ENCODE measurements at regions not wholly inside any gene's neighbourhood (a gene's known extent, or its start where the extent isn't known, plus 50 kb on each side); places are given as distances from the start of the nearest gene placed in this dataset.
"Not testable (repeated sequence)": the region's sequence is repeated elsewhere in the genome, so short reads cannot be mapped to it uniquely, and the experiment has no call there.

- no peak for DNase-seq
Measured at GRCh38 chr1:234782791-234783190, 172.8 kb upstream of the IRF2BP2 start.

- DNase-seq, result no peak
Measured at GRCh38 chr1:234782105-234782751, 172.2 kb upstream of the IRF2BP2 start.

- DNase-seq, result no peak
Measured at GRCh38 chr1:234781241-234782065, 171.5 kb upstream of the IRF2BP2 start.

GRCh38 chr1:234780531-234781162 lies 170.7 kb upstream of the IRF2BP2 start:
- DNase-seq, result no peak

- no peak for DNase-seq
Measured at GRCh38 chr1:234780112-234780511, 170.1 kb upstream of the IRF2BP2 start.

- DNase-seq, result not testable (repeated sequence)
Measured at GRCh38 chr1:234779600-234779999, 169.6 kb upstream of the IRF2BP2 start.

- DNase-seq, result no peak
Measured at GRCh38 chr1:234779160-234779538, 169.2 kb upstream of the IRF2BP2 start.

GRCh38 chr1:234778221-234779159 lies 168.5 kb upstream of the IRF2BP2 start:
- DNase-seq, result no peak

GRCh38 chr1:234777856-234778220 lies 167.9 kb upstream of the IRF2BP2 start:
- DNase-seq, result no peak

GRCh38 chr1:234776876-234777855 lies 167.2 kb upstream of the IRF2BP2 start:
- DNase-seq, result no peak

GRCh38 chr1:234776256-234776875 lies 166.4 kb upstream of the IRF2BP2 start:
- no peak for DNase-seq

GRCh38 chr1:234775477-234776246 lies 165.7 kb upstream of the IRF2BP2 start:
- no peak for DNase-seq

- DNase-seq, result no peak
Measured at GRCh38 chr1:234774971-234775370, 165.0 kb upstream of the IRF2BP2 start.

- DNase-seq, result no peak
Measured at GRCh38 chr1:234773936-234774677, 164.1 kb upstream of the IRF2BP2 start.

GRCh38 chr1:234772345-234773147 lies 162.6 kb upstream of the IRF2BP2 start:
- peak; percentile 81 for DNase-seq

- no peak for DNase-seq
Measured at GRCh38 chr1:234771642-234772344, 161.8 kb upstream of the IRF2BP2 start.

GRCh38 chr1:234770924-234771540 lies 161.1 kb upstream of the IRF2BP2 start:
- DNase-seq, result no peak

Data from activated T-cell treated with anti-CD3 and anti-CD28 coated beads, Interleukin-2, amount 50 U/mL, for 1 hour (primary cell).